Medulla oblongata (tissue), 1 donor: ENCODE measurements at regions not wholly inside any gene's neighbourhood (a gene's known extent, or its start where the extent isn't known, plus 50 kb on each side); places are given as distances from the start of the nearest gene placed in this dataset.

Source experiments
- DNase-seq: peaks from one replicate; pipeline ENCODE4 v3.0.0-alpha.2; 2015; ENCODE audit errors: extremely low spot score

DNA sequence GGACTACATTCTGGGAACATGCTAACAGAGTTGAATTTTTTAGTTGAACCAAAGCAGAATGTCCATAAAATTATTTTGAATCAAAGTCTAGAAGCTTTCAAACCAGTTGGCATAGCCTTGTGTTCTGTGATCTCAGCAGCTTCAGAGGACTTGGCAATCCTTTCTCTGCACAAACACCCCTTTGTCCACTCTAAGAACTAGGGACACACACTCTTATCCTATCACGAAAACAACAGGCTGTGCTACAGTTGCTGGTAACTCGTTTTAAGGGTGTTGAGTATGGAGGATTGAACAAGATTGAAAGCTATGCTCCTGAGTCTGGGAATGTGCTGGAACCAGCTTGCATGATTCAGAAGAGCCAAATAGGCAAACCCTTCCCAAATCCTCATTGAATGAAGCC is 76.4 kb upstream of the PRSS58 start:
- peak; percentile 80 for DNase-seq

DNA sequence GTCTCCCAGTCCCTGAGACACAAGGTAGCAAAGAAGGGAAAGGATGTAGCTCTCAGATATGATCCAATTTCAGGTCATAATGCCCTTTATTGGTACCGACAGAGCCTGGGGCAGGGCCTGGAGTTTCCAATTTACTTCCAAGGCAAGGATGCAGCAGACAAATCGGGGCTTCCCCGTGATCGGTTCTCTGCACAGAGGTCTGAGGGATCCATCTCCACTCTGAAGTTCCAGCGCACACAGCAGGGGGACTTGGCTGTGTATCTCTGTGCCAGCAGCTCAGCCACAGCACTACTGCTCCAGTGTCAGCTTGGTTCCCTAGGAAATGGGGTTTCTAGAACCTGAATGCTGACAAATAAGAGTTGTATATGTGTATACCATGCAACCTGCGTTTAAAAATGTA is 74.6 kb upstream of the PRSS58 start:
- DNase-seq, result no peak

DNA sequence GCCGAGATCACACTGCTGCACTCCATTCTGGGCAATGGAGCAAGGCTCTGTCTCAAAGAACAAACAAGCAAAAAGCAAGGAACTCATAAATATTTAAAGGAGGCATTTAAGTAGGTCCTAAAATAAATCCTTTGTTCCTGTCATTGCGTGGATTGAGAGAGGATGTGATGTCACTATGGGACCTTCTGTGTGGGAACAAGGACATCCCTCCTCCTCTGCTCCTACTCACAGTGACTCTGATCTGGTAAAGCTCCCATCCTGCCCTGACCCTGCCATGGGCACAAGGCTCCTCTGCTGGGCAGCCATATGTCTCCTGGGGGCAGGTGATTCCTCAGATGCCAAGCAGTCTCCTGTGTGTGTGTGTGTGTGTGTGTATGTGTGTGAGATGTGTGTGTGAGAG is 74.1 kb upstream of the PRSS58 start:
- peak; percentile 14 for DNase-seq

DNA sequence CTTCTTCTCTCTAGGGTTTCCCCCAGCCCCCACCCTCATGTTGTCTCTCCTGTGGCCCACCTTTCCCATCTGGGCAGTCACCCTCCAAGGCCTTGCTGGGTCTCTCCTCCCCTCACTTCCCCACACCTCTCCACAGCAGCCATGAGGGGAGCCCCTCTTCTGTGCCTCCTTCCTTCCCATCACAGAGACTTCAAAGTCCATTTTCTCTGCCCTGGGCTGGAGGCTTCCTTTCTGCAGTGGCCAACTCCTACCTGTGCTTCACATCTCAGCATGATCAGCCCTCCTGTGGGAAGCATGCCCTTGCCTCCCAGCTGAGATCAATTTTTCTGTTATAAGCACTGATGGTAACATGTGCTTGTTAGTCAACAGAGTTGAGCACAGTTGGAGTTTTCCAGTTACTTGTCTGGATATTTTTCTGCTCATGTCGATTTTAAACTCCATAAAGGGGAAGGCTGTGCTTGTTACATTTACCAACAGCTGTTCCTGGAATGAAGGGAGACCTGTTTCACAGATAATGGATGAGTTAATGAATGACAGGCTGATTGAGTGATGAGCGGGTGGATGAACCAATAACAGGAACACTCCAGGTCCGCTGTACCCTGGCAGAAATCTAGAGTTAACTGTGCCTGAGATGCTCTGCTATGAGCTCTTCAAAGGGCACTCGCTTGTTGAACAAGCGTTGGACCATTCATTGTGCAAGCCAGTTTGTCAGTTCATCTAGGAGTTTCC is 71.4 kb upstream of the PRSS58 start:
- no peak for DNase-seq

DNA sequence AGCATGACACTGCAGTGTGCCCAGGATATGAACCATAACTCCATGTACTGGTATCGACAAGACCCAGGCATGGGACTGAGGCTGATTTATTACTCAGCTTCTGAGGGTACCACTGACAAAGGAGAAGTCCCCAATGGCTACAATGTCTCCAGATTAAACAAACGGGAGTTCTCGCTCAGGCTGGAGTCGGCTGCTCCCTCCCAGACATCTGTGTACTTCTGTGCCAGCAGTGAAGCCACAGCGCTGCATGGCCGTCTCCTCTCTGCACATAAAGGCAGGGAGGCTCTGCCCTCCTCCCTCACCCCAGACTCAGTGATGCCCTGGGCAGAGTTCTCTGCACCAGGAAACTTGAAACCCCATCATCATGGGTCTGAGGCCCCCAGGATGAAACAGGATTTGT is 70.7 kb upstream of the PRSS58 start:
- DNase-seq, result no peak

DNA sequence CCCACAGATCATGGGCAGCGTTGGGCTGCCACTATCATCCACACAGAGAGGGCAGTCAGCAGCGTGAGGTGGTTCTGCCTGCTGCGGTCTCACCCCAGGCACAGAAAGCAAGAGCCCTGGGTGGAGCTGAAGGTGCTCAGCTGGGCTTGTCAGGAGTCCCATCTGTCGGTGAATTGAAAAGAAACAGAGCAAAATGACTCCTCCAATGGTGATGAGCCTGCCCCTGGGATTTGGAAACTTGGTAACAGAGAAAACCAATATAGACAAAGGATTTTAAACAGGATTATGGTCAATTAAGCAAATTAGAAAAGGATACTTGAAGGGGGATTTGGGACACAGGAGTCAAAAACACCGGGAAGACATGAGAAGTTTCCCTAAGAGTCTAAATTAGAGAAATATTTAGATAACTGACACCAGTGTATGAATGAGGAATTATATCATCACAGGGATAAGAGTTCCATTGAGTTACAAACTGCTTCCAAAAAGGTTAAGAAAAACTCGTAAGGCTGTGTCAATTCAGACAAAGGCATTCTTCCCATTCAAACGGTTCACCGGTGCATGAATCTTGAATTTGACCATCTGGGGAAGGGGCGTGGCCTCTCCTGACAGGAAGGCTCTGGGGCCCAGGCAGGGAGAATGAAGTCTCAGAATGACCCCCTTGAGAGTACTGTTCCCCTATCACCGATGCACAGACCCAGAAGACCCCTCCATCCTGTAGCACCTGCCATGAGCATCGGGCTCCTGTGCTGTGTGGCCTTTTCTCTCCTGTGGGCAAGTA is 70.0 kb upstream of the PRSS58 start:
- no peak for DNase-seq

DNA sequence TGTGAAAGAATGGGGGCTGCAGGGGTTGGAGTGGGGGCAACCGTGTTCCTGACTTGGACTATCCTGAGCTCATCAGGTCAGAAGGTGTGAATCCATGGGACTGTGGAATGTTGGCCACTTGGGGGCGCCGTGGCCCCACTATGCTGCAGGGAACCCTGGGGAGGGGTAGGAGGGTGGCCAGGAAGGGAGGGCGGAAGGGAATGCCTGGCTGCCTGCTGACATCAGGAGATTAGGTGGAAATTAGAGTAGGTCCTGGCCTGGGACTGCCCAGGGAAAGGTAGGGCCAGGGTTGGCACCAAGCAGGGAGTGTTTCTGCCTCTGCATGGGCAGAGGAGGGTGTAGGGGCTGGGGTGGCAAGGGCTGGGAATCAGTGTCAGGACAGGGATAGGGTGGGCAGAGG is 65.8 kb upstream of the PRSS58 start:
- DNase-seq, result peak; percentile 67

DNA sequence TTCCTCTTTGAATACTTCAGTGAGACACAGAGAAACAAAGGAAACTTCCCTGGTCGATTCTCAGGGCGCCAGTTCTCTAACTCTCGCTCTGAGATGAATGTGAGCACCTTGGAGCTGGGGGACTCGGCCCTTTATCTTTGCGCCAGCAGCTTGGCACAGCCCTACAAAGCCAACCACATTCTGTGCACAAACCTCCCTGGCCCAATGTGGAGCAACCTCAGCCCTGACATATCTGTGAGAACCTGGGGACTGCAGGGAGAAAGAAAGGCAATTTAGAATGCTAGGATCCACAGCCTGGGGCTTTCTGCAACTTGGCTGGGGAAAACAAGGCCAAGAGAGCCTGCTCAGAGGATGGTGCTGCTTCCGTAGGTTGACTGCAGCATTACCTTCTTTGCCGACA is 63.5 kb upstream of the PRSS58 start:
- DNase-seq, result no peak

DNA sequence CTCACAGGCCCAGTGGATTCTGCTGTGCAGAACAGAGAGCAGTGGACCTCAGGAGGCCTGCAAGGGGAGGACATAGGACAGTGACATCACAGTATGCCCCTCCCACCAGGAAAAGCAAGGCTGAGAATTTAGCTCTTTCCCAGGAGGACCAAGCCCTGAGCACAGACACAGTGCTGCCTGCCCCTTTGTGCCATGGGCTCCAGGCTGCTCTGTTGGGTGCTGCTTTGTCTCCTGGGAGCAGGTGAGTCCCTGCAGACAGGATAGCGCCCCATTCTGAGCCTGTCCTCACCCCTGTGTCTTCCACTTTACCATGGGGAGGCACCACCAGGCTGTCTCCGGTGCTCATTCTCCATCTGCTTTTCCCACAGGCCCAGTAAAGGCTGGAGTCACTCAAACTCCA is 63.0 kb upstream of the PRSS58 start:
- no peak for DNase-seq

DNA sequence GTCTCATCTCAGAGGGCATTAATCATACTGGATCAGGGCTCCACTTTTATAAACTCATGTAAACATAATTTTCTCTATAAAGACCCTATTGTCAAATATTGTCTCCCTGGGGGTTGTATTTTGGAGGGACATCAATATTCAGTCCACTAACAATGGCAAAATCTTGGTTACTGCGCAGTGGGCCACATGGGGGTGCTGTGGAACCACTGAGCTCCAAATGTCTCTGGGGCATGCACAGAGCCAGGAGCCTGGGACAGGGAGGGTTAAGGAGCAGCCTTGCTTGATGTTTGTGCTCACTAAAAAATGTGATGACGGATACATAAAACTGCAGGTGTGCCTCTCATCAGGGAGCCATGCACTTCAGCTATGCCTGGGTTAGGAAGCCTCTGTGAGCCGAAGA is 62.1 kb upstream of the PRSS58 start:
- DNase-seq, result no peak

DNA sequence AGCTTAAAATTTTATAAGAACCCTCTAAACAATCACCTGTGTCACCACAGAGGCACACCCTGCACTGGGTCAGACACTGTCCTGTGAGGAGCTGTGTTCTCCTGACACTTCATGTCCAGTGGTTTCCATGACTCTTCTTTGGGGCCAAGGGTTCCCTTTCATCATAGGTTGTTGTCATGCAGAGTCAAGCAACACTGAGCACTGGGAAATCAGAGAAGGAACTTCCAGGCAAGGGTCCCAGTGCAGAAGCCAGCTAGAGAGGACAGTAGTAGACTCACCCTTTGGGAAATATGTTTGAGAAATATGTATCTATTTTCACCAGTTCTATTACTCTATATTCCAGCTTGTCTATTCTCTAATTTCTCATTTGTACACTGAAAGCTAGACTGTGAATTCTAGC is 56.4 kb upstream of the PRSS58 start:
- DNase-seq, result no peak

DNA sequence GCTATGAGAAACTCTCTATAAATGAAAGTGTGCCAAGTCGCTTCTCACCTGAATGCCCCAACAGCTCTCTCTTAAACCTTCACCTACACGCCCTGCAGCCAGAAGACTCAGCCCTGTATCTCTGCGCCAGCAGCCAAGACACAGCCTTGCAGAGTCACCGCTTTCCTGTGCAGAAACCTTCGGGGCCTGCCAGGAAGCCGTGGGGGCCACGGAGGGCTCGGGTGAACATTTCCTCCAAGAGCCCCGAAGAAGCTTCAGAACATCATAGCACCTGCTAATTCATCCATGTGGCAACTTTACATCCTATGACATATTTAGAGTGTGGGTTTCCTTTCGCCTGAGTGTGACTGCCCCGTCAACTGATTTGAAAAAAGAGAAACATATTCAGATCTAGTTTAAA is 55.7 kb upstream of the PRSS58 start:
- no peak for DNase-seq

DNA sequence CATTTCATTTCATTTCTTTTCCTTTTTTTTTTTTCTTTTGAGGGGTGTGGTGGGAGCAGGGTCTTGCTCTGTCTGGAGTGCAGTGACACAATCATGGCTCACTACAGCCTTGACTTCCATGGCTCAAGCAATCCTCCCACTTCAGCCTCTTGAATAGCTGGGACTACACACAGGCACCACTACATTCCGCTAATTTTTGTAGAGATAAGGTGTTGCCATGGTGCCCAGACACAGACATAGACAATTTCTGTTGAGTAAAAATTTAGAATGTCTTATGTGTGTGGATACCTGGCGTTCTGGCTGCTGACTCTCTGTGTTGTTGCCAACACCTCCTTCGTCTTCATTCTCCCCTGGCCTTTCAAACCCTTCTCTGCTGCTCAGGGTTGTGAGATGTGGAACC is 54.0 kb upstream of the PRSS58 start:
- no peak for DNase-seq

DNA sequence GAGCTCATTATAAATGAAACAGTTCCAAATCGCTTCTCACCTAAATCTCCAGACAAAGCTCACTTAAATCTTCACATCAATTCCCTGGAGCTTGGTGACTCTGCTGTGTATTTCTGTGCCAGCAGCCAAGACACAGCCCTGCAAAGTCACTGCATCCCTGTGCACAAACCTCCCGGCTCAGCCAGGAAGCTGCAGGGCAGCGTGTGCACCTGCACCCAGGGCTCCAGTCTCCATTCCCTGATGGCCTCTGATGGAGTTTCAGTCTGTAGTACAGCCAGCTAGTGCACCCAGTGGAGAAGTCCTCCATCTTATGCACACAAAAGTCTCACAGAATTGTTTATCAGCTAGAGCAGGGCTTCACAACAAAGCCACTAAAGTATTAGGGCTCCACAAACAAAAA is 51.1 kb upstream of the PRSS58 start:
- DNase-seq, result no peak

DNA sequence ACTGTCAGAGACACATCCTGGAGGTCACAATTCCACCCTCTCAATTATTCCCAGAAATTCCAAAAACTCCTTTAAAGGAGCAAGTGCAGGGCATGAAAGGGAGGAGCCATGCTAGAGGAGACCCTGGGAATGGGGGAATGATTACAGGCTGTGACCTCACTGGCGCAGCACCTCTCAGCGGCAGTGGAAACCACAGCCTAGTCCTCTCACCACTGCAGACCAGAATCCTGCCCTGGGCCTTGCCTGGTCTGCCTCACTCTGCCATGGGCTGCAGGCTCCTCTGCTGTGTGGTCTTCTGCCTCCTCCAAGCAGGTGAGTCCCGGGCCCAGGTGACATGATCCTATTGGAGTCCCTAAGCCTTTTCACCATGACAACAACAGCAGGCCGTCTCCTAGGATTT is 50.5 kb upstream of the PRSS58 start:
- no peak for DNase-seq
